Right atrium auricular region (tissue), 2 donors: ENCODE measurements at regions not wholly inside any gene's neighbourhood (a gene's known extent, or its start where the extent isn't known, plus 50 kb on each side); places are given as distances from the start of the nearest gene placed in this dataset.

ENCODE experiments used
- DNase-seq: peaks from one replicate; pipeline ENCODE4 v3.0.0-alpha.2; 2019; ENCODE audit warnings: low spot score
- H3K27ac ChIP-seq, 2 donors: fragments of 200-600 bp; sonication (generic); 1 replicate in 1 of 2; 2 replicates in 1 of 2; pipeline ENCODE4 v1.5.1; 2016 to 2019
- H3K27me3 ChIP-seq, 2 donors: fragments of 200-600 bp; sonication (generic); one replicate each; pipeline versions ENCODE4 v1.5.1 to v1.6.0; 2017 to 2019
- H3K36me3 ChIP-seq: fragments of 200-600 bp; sonication (generic); one replicate; pipeline ENCODE4 v1.5.1; 2016
- H3K4me1 ChIP-seq, 2 donors: fragments of 200-600 bp; sonication (generic); one replicate each; pipeline versions ENCODE4 v1.5.1 to v1.6.0; 2017 to 2019
- H3K4me3 ChIP-seq, 2 donors: fragments of 200-600 bp; sonication (generic); 1 replicate in 1 of 2; 2 replicates in 1 of 2; pipeline ENCODE4 v1.5.1; 2017 to 2019; ENCODE audit warnings: mild to moderate bottlenecking in 1 of 2, moderate library complexity in 1 of 2
- H3K9me3 ChIP-seq, 2 donors: fragments of 200-600 bp; sonication (generic); one replicate each; pipeline ENCODE4 v1.5.1; 2019
- CTCF ChIP-seq, 2 donors: fragments of 200-600 bp; sonication (generic); IDR thresholded peaks; one replicate each; pipeline ENCODE4 v1.5.1; 2019; ENCODE audit warnings: antibody characterized with exemption in 2 of 2

GRCh38 chr5:96096724-96097123 is 135.1 kb upstream of the ELL2 start:
- Histone ChIP-seq H3K9me3 (peaks cover 0 to 8% of the 10 kb centered on the region in 2 donors), H3K27ac (no peak overlapping the region), H3K4me3 (no peak overlapping the region), H3K4me1 (peaks cover 0 to 8% of the 10 kb centered on the region in 2 donors), H3K27me3 (no peaks in the 10 kb centered on the region), H3K36me3 (no peaks in the 10 kb centered on the region)
- DNase-seq = no peak
- TF ChIP-seq CTCF (IDR thresholded peaks at IDR 0.05) = no peak

GRCh38 chr5:96094904-96095303 is 133.3 kb upstream of the ELL2 start:
- peaks cover 0 to 8% of the 10 kb centered on the region in 2 donors for H3K9me3 ChIP-seq
- no peak overlapping the region for H3K27ac ChIP-seq
- no peak overlapping the region for H3K4me3 ChIP-seq
- no peaks in the 10 kb centered on the region for H3K36me3 ChIP-seq
- no peaks in the 10 kb centered on the region for H3K27me3 ChIP-seq
- DNase-seq = peak; percentile 62
- H3K4me1 ChIP-seq = peaks cover 0 to 8% of the 10 kb centered on the region in 2 donors
- TF ChIP-seq CTCF (IDR thresholded peaks at IDR 0.05) = no peak

GRCh38 chr5:96093890-96094381 is 132.3 kb upstream of the ELL2 start:
- H3K36me3 ChIP-seq = no peaks in the 10 kb centered on the region
- no peak overlapping the region for H3K27ac ChIP-seq
- H3K9me3 ChIP-seq = peaks cover 0 to 8% of the 10 kb centered on the region in 2 donors
- H3K4me3 ChIP-seq = no peak overlapping the region
- no peak for TF ChIP-seq CTCF (IDR thresholded peaks at IDR 0.05)
- no peaks in the 10 kb centered on the region for H3K27me3 ChIP-seq
- peaks cover 0 to 8% of the 10 kb centered on the region in 2 donors for H3K4me1 ChIP-seq
- DNase-seq = no peak

- no peak overlapping the region for H3K4me3 ChIP-seq
- no peak overlapping the region for H3K27ac ChIP-seq
- H3K4me1 ChIP-seq = peaks cover 0 to 8% of the 10 kb centered on the region in 2 donors
- H3K9me3 ChIP-seq = peaks cover 0 to 8% of the 10 kb centered on the region in 2 donors
- no peak for TF ChIP-seq CTCF (IDR thresholded peaks at IDR 0.05)
- no peaks in the 10 kb centered on the region for H3K36me3 ChIP-seq
- no peaks in the 10 kb centered on the region for H3K27me3 ChIP-seq
- DNase-seq = no peak
Measured at GRCh38 chr5:96093340-96093739, 131.7 kb upstream of the ELL2 start.

- no peak for TF ChIP-seq CTCF (IDR thresholded peaks at IDR 0.05)
- H3K27me3 ChIP-seq = no peaks in the 10 kb centered on the region
- no peak for DNase-seq
- H3K4me3 ChIP-seq = no peak overlapping the region
- no peaks in the 10 kb centered on the region for H3K36me3 ChIP-seq
- peaks cover 0 to 8% of the 10 kb centered on the region in 2 donors for H3K4me1 ChIP-seq
- H3K27ac ChIP-seq = no peak overlapping the region
- H3K9me3 ChIP-seq = no peaks in the 10 kb centered on the region
Measured at GRCh38 chr5:96091874-96092273, 130.2 kb upstream of the ELL2 start.

GRCh38 chr5:96090215-96090614 is 128.6 kb upstream of the ELL2 start:
- Histone ChIP-seq H3K27ac (no peak overlapping the region), H3K27me3 (no peaks in the 10 kb centered on the region), H3K4me3 (no peak overlapping the region), H3K9me3 (no peaks in the 10 kb centered on the region), H3K36me3 (no peaks in the 10 kb centered on the region), H3K4me1 (peaks cover 0 to 8% of the 10 kb centered on the region in 2 donors)
- DNase-seq = no peak
- TF ChIP-seq CTCF (IDR thresholded peaks at IDR 0.05) = no peak
